ENCODE measurements at regions not wholly inside any gene's neighbourhood (a gene's known extent, or its start where the extent isn't known, plus 50 kb on each side); places are given as distances from the start of the nearest gene placed in this dataset.

DNA sequence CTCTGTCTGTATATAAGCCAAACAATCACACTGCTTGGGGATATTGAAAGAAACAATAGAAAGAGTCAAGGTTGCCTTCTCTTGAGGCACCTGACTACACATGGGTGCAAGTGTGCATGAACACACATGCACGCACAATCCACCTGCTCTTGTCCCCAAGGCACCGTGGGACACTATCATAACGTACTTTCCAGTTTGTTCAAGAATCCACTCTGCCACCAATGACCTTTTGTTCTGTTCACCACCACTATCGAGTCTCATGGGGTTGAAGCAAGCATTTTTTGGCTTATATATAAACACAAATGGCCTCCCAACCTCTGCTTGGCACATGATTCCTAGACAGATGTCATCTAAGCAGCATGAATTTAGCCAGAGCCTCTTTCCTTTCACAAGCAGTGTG lies 365.4 kb downstream of the EMP1 start:
- no peak for TF ChIP-seq CTCF (IDR thresholded peaks at IDR 0.05; ENCODE audit: insufficient read depth, low read length, severe bottlenecking)
- Histone ChIP-seq H3K27me3 (ENCODE audit: control insufficient read depth, insufficient read depth, low read length) (no peaks in the 10 kb centered on the region), H3K36me3 (ENCODE audit: control insufficient read depth, insufficient read depth, low read length) (no peaks in the 10 kb centered on the region), H3K4me3 (ENCODE audit: low read depth, low read length) (no peak overlapping the region)
- no peak for DNase-seq (ENCODE audit: low read depth)
- FAIRE-seq = no peak

DNA sequence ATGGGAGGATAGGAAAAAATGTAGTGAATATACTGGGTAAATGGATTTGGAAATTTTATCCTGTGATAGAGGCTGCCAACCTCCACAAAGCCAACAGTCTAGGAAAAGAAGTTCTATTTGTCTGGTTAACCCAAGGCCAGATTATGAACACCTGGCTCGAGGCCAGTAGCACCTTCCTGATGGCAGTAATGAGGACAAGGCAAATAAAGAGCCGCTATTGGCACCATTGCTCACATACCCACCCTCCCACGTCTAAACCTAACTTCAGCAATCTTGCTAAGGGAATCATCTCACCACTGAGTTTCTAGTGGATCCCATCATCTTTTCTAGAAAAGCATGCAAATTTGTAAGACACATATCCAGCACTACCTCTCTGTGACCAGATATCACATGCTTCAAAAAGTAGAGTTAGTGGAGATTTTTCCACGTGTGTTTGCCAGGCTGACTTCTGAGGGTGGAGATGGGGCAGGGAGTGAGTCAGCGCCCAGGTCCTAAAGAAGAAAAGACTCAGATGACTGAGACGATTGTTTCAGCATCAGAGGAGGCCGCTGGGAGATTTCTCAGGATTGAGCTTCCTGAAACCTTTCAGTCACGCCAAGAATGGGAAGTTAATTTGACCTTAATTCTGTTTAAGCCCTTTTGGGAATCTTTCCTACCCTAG lies 362.9 kb downstream of the EMP1 start:
- FAIRE-seq (no peak), DNase-seq (ENCODE audit: low read depth) (no peak)
- H3K4me3 ChIP-seq (ENCODE audit: low read depth, low read length) = no peak overlapping the region
- no peaks in the 10 kb centered on the region for H3K27me3 ChIP-seq (ENCODE audit: control insufficient read depth, insufficient read depth, low read length)
- no peaks in the 10 kb centered on the region for H3K36me3 ChIP-seq (ENCODE audit: control insufficient read depth, insufficient read depth, low read length)
- TF ChIP-seq CTCF (IDR thresholded peaks at IDR 0.05; ENCODE audit: insufficient read depth, low read length, severe bottlenecking) = no peak

- no peak overlapping the region for H3K4me3 ChIP-seq (ENCODE audit: low read depth, low read length)
- no peaks in the 10 kb centered on the region for H3K27me3 ChIP-seq (ENCODE audit: control insufficient read depth, insufficient read depth, low read length)
- no peak for DNase-seq (ENCODE audit: low read depth)
- no peak for FAIRE-seq
- no peak for TF ChIP-seq CTCF (IDR thresholded peaks at IDR 0.05; ENCODE audit: insufficient read depth, low read length, severe bottlenecking)
- H3K36me3 ChIP-seq (ENCODE audit: control insufficient read depth, insufficient read depth, low read length) = no peaks in the 10 kb centered on the region
Observed at GRCh38 chr12:13552830-13553229, 356.3 kb downstream of the EMP1 start.

DNA sequence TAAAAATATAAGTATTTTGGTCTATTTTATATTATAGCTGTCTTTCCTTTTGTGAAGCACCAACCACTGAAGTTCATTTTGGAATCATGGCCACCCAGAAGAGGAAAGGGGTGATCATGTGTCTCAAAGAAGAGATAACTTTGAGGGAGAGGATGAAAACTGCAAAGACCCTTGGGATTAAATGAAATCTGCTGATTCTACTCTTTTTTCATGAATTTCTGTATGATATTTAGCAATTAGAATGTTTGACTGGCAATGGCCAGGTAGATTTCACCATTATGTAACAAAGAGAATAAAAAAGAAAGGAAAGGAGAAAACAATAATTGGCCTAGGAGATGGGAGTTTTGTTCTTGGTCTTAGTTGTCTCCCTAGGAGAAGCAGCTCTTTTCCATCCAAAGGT lies 350.8 kb downstream of the EMP1 start:
- Histone ChIP-seq H3K27me3 (ENCODE audit: control insufficient read depth, insufficient read depth, low read length) (no peaks in the 10 kb centered on the region), H3K4me3 (ENCODE audit: low read depth, low read length) (no peak overlapping the region), H3K36me3 (ENCODE audit: control insufficient read depth, insufficient read depth, low read length) (no peaks in the 10 kb centered on the region)
- FAIRE-seq (no peak), DNase-seq (ENCODE audit: low read depth) (no peak)
- TF ChIP-seq CTCF (IDR thresholded peaks at IDR 0.05; ENCODE audit: insufficient read depth, low read length, severe bottlenecking) = no peak

DNA sequence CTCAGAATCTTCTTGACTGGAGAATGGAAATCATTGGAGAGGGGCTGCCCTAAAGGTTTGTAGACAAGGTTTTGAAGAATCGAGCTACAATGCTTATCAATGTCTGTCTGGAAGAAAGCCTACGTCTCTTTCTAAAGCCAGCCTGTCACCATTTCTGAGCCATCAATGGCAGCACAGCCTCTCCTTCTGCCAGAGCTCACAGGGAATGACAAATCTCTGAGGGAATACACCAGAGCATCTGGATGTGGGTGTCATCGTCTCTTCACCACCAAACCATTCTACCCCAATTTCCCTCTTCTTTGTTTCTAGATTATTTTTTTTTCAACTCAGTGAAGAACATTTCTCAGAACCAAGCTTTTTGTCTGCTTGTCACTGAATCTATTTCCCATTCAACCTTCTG lies 349.7 kb downstream of the EMP1 start:
- DNase-seq (ENCODE audit: low read depth) (no peak), FAIRE-seq (no peak)
- Histone ChIP-seq H3K4me3 (ENCODE audit: low read depth, low read length) (no peak overlapping the region), H3K27me3 (ENCODE audit: control insufficient read depth, insufficient read depth, low read length) (no peaks in the 10 kb centered on the region), H3K36me3 (ENCODE audit: control insufficient read depth, insufficient read depth, low read length) (no peaks in the 10 kb centered on the region)
- TF ChIP-seq CTCF (IDR thresholded peaks at IDR 0.05; ENCODE audit: insufficient read depth, low read length, severe bottlenecking) = no peak

DNA sequence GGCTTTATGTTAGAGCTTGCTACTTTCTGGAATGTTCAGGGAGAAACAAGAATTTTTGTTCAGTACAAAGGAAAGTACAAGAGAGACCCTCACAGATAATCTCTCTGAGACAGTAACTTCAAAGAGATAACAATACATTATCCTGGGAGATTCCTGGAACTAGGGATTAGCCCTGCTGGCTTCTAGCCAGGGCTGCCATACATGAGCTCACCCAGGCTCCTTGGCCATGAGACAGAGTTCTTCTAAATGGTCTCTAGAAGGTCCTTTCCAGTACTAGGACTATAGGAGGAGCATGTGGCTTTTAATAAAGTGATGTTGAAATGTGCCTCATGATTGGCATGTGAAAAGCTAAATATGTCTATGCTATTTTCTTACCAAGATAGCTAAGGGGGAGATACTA lies 342.5 kb downstream of the EMP1 start:
- no peak overlapping the region for H3K4me3 ChIP-seq (ENCODE audit: low read depth, low read length)
- DNase-seq (ENCODE audit: low read depth) = no peak
- no peak for TF ChIP-seq CTCF (IDR thresholded peaks at IDR 0.05; ENCODE audit: insufficient read depth, low read length, severe bottlenecking)
- H3K36me3 ChIP-seq (ENCODE audit: control insufficient read depth, insufficient read depth, low read length) = no peaks in the 10 kb centered on the region
- no peak for FAIRE-seq
- H3K27me3 ChIP-seq (ENCODE audit: control insufficient read depth, insufficient read depth, low read length) = no peaks in the 10 kb centered on the region

Data from bronchial epithelial cell (primary cell).